ENCODE measurements at regions not wholly inside any gene's neighbourhood (a gene's known extent, or its start where the extent isn't known, plus 50 kb on each side); places are given as distances from the start of the nearest gene placed in this dataset.
A peak's percentile ranks its signal among the peaks of the same experiment; 100 is the strongest.
"Not testable (repeated sequence)": the region's sequence is repeated elsewhere in the genome, so short reads cannot be mapped to it uniquely, and the experiment has no call there.

- no peak for DNase-seq
Observed at GRCh38 chr14:100421756-100422470, 98.8 kb downstream of the SLC25A47 start.

- DNase-seq: no peak
Observed at GRCh38 chr14:100422556-100423316, 99.6 kb downstream of the SLC25A47 start.

GRCh38 chr14:100423317-100424010, 100.3 kb downstream of the SLC25A47 start:
- DNase-seq: no peak

GRCh38 chr14:100424504-100425428, 101.6 kb downstream of the SLC25A47 start:
- no peak for DNase-seq

GRCh38 chr14:100425429-100425827, 102.3 kb downstream of the SLC25A47 start:
- no peak for DNase-seq

- no peak for DNase-seq
Observed at GRCh38 chr14:100426314-100426713, 103.2 kb downstream of the SLC25A47 start.

GRCh38 chr14:100427166-100427565, 104.0 kb downstream of the SLC25A47 start:
- DNase-seq: no peak

GRCh38 chr14:100428727-100429126, 105.6 kb downstream of the SLC25A47 start:
- no peak for DNase-seq

- no peak for DNase-seq
Observed at GRCh38 chr14:100429537-100429936, 106.4 kb downstream of the SLC25A47 start.

- no peak for DNase-seq
Observed at GRCh38 chr14:100430571-100430970, 107.4 kb downstream of the SLC25A47 start.

GRCh38 chr14:100431461-100431860, 108.3 kb downstream of the SLC25A47 start:
- not testable (repeated sequence) for DNase-seq

GRCh38 chr14:100432652-100433427, 109.7 kb downstream of the SLC25A47 start:
- no peak for DNase-seq

GRCh38 chr14:100433428-100433814, 110.3 kb downstream of the SLC25A47 start:
- DNase-seq: no peak

- peak; percentile 78 to 82 for DNase-seq
Observed at GRCh38 chr14:100434033-100434601, 111.0 kb downstream of the SLC25A47 start.

- DNase-seq: no peak
Observed at GRCh38 chr14:100434911-100435438, 111.8 kb downstream of the SLC25A47 start.

GRCh38 chr14:100435459-100435858, 112.3 kb downstream of the SLC25A47 start:
- no peak for DNase-seq

GRCh38 chr14:100436745-100437406, 113.7 kb downstream of the SLC25A47 start:
- no peak for DNase-seq

- no peak for DNase-seq
Observed at GRCh38 chr14:100438271-100438670, 115.1 kb downstream of the SLC25A47 start.

- DNase-seq: no peak
Observed at GRCh38 chr14:100438678-100439592, 115.8 kb downstream of the SLC25A47 start.
